ENCODE measurements at regions not wholly inside any gene's neighbourhood (a gene's known extent, or its start where the extent isn't known, plus 50 kb on each side); places are given as distances from the start of the nearest gene placed in this dataset.

- TF ChIP-seq ZNF462 (CRISPR knock-in tag; IDR thresholded peaks at IDR 0.05) = no peak
- TF ChIP-seq ZNF331 (CRISPR knock-in tag; IDR thresholded peaks at IDR 0.05; ENCODE audit: low read depth) = no peak
- TF ChIP-seq STAT1 (IDR thresholded peaks at IDR 0.05; ENCODE audit: unreplicated experiment) = no peak
- no peak for TF ChIP-seq EZH2phosphoT487 (IDR thresholded peaks at IDR 0.05; ENCODE audit: unreplicated experiment)
- TF ChIP-seq EZH2 (IDR thresholded peaks at IDR 0.05; ENCODE audit: low read depth, unreplicated experiment) = no peak
- TF ChIP-seq ETS1 (IDR thresholded peaks at IDR 0.05) = no peak
These were observed 99.6 kb upstream of the GRAMD1B start (continued) for GRCh38 chr11:123330471-123330870.

- no peaks in the 10 kb centered on the region for H3K27me3 Mint-ChIP-seq (ENCODE audit: insufficient read depth, low read depth, poor library complexity)
- H3K27ac Mint-ChIP-seq = no peak overlapping the region
- no peak for ATAC-seq
- H2AFZ ChIP-seq = peak overlapping the region; percentile 45; the same call in 1 of the 2 replicates
- H3K36me3 ChIP-seq (ENCODE audit: insufficient read depth) = no peaks in the 10 kb centered on the region
- no peaks in the 10 kb centered on the region for H3K27me3 ChIP-seq (ENCODE audit: insufficient read depth)
- no peaks in the 10 kb centered on the region for H3K9me2 ChIP-seq (ENCODE audit: insufficient read depth)
- H3K9me3 Mint-ChIP-seq = peaks cover 15% of the 10 kb centered on the region; the same call in 2 of the 3 replicates
- no peaks in the 10 kb centered on the region for H3K79me2 ChIP-seq (replicated peaks; ENCODE audit: insufficient read depth)
- H3K4me1 Mint-ChIP-seq = peaks cover 6% of the 10 kb centered on the region; the same call in 1 of the 3 replicates
- H3F3A ChIP-seq (replicated peaks; ENCODE audit: low read depth) = no peaks in the 10 kb centered on the region
- H3K27ac ChIP-seq (ENCODE audit: low read depth) = no peak overlapping the region
- no peak overlapping the region for H3K4me3 Mint-ChIP-seq
- no peak overlapping the region for H3K4me2 ChIP-seq
- no peak overlapping the region for H3K4me3 ChIP-seq
- no peaks in the 10 kb centered on the region for H4K20me1 ChIP-seq (replicated peaks; ENCODE audit: insufficient read depth)
- peaks cover 2% of the 10 kb centered on the region; the same call in 1 of the 3 replicates for H3K36me3 Mint-ChIP-seq (ENCODE audit: low read depth)
- no peaks in the 10 kb centered on the region; the same call in none of the 2 replicates for H3K4me1 ChIP-seq (ENCODE audit: insufficient read depth)
- DNase-seq (ENCODE audit: low spot score) = no peak
- TF ChIP-seq CTCF (conservative IDR thresholded peaks at IDR 0.05; ENCODE audit: low read depth in 2 of 2) = no peak
- TF ChIP-seq EZH2 (IDR thresholded peaks at IDR 0.05; ENCODE audit: low read depth, unreplicated experiment) = no peak
- TF ChIP-seq ZNF331 (CRISPR knock-in tag; IDR thresholded peaks at IDR 0.05; ENCODE audit: low read depth) = no peak
- TF ChIP-seq STAT1 (IDR thresholded peaks at IDR 0.05; ENCODE audit: unreplicated experiment) = no peak
- no peak for TF ChIP-seq ZNF114 (CRISPR knock-in tag; IDR thresholded peaks at IDR 0.05)
- TF ChIP-seq NANOG (IDR thresholded peaks at IDR 0.05; ENCODE audit: borderline replicate concordance) = no peak
- no peak for TF ChIP-seq REST (IDR thresholded peaks at IDR 0.05; ENCODE audit: unreplicated experiment)
- no peak for TF ChIP-seq POLR2AphosphoS5 (IDR thresholded peaks at IDR 0.05; ENCODE audit: low read depth)
These were observed 100.0 kb upstream of the GRAMD1B start for GRCh38 chr11:123330071-123330470.
